HG03097 (cell line): ENCODE measurements at regions not wholly inside any gene's neighbourhood (a gene's known extent, or its start where the extent isn't known, plus 50 kb on each side); places are given as distances from the start of the nearest gene placed in this dataset.

Source experiments
- ATAC-seq: cut with Tn5 transposase; IDR thresholded peaks from one replicate; pipeline ENCODE4 v1.9.1; 2021; ENCODE audit not compliant: unreplicated experiment, low FRiP score

DNA sequence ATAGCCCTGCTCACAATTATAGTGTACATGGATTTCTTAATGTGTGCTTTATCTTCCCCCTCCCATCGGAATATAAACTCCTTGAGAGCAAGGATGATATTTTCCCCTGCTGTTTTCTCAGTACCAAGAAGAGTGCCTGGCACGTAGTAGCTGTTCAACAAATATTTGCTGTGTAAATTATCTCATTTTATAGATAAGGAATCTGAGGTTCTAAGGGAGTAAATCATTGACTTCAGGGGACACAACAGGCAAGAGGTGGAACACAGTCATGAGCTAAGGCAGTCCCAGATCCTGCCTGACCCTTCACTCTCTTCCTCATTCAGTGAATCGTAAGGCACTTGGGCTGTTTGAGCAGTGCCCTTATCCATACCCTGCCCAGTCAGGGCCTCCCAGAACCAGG, 187.3 kb upstream of the TNP1 start:
- no peak for ATAC-seq

DNA sequence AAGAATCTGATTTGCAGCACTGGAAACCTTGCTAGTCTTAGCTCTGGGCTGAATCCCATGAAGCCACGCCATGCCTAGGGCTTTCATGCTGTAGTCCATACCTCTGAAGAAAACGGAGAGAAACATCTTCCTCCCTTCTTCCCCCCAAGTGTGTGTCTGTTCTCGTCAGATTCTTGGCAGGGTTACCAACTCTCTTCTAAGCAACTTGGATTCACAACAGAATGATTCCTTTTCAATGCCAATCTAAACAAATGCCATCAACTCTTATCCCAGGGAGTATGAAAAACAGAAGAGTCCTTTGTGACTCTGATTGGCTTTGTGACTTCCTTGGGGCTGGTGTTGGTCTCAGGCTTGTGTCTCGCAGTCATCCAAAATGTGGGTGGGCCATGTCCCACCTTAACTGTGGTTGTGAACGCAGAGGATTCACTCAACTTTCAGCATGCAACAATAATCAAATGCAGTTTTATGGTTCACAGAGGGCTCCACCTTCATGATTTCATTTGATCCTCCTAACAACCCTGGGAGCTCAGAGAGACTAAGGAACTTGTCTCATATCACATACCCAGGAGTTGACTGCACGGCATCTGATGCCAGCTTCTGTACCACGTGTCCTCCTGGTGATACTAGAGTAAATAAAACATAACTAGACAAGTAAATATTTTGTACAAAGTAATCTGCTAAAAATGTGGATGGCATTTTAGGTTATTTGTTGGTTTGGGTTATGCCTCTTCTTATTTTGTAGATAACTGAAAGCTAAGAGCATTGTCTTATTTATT, 186.0 kb upstream of the TNP1 start:
- ATAC-seq, result no peak

DNA sequence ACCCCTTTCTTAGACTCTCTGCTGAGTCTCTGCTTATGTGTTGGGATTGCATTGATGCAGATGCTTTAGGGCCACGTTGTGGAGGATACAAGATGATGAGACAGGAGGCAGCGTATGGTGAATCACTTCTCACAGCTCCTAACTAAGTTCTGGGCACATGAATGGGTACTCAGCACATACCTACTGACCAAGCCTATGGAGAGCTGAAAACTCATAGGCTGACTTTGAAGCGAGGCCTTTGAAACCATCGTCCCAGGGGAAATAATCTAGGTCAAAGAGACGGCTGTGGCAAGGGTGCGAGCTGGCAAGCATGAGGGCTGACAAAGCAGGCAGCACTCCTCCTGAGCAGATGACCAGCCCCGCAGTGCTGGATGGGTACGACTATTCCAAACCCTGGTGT, 180.2 kb upstream of the TNP1 start:
- ATAC-seq, result no peak

DNA sequence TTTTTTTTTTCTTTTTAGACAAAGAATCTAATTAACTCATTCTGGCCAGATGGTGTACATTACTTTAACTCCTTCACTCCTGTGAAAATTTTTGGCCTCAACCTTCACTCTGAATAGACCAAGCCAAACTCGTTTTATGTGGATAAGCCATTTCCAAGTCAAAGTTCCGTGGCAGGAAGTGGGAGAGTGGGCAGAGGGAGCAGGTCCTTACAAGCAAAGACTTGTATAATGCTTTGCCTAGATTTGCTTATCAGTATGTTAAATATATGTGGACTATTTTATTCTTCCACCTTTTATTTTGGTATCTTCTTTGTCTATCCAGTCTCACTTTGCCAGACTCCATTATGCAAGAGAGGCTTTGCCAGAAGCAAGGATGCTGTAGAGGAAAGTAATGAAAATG, 178.1 kb upstream of the TNP1 start:
- ATAC-seq, result no peak

DNA sequence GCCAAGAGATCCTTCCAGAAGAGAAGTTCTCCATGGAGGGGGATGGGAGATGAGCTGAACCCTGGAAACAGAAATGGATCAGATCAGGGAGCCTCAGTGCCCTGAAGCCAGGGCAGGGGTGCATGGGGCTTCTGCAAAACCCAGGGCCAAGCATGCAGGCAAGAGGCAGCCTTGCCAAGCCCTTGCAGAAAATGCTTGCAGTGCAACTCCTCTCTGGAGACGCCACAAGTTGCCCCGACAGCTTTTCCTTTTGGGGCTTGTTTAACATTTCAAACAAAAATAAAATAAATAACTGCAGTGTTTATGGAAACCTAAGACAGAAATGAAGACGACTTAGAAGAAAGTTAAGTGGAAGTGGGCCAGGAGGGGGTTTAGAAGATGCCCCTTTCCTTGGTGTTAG, 177.5 kb upstream of the TNP1 start:
- no peak for ATAC-seq

DNA sequence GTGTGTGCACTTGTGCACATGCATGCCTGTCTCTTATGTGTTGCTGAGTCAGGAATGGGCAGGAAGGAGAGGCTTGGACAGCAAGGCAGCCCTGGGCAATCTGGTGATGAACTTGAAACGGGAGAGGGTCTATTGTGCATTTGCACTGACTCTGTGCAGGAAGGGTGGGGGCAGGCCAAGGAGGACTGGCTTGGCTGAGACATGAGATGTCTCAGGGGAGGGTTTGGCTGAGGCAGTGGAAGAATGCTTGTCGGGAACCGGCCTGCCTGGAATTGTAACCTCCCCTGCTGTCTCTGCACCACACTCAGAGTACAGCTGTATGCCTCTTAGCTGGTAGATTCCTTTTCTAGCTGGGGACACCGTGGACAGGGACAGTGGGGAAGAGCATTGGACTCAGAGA, 176.1 kb upstream of the TNP1 start:
- no peak for ATAC-seq

DNA sequence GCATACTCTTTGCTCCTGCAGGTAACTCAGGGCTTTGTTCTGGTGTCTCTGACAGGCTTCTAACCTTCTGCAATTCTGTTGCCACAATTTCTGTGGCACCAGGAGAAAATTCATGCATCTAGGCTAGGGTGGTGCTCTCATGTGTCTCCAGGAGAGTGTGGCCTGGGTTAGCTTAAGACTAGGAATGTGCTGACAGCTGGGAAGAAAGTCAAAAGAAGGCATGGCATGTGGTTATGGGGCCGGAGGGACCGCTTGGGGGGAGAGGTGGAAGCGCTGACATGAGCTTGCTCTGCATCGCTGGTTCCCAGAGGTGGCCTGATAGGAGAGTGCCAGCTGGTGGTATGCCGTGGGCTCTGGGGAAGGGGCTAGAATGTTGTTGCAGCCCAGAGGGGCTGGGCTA, 173.3 kb upstream of the TNP1 start:
- ATAC-seq, result no peak

DNA sequence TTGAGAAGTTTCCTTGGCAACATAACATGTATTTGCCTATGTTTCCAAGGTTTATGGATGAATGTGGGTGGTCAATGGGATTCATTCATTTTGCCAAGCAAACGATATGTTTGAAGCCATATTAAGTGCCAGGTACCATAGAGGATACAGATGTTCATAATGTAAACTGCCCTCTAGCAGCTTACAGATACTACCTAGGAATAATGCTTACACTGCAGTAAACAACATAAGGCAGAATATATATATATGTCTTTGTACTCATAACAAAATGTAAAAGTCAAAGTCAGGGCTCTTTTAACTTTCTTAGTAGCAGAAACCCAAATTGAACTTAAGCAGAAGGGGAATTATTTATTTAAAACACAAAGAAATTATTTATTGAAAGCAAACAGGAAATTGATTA, 171.6 kb upstream of the TNP1 start:
- ATAC-seq, result no peak

DNA sequence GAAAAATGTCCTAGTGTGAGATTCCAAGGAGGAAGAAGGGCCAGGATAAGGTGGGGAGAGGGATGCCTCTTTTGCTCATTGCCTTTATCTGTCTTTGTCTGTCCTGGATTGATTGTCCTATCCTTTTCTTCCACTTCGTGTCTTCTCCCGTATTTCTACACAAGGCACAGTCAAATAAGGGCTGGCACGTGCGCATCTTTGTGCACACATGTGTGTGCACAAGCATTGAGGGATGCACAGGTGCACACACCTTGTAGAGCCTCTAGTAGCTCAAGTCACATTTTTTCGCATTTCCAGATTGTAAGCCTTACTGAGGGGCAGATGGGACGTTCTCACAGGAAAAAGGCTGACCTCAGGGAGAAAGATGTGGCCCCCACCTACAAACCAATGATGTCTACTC, 170.2 kb upstream of the TNP1 start:
- no peak for ATAC-seq

DNA sequence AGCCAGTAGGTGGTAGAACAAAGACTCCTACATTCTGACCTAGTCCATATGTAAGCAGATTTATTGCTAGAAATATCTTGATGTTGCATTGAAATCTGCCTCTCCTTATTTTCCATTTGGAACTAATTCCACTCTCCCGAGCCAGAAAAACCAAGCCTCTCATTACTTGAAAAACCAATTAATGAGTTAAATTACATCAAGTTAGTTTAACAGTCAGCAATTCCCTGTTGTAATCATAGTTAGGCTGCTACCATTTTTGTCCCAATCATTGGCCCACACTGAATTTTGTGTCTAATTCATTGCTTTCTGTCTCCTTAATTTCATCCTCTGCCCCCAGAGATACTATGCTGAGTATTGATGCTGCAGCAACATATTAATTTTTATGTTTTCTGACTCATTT, 168.3 kb upstream of the TNP1 start:
- no peak for ATAC-seq

DNA sequence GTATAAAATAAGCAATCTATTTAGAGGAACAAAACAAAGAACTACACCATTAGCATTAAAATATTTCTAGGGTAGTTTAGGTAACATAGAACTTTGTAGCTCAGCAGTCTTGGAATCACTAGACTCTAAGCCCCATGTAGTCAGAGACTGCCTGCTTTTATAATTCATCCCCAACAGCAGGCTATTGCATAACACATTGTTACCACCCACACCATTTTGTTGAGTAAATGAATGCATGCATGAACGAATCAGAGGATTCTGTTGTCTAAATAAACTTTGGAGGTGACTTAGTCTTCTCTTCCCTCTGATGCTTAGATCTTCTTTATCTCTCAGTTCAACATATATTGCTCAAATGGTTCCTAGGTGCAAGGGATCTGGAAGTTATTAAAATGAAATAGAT, 167.6 kb upstream of the TNP1 start:
- ATAC-seq, result no peak

DNA sequence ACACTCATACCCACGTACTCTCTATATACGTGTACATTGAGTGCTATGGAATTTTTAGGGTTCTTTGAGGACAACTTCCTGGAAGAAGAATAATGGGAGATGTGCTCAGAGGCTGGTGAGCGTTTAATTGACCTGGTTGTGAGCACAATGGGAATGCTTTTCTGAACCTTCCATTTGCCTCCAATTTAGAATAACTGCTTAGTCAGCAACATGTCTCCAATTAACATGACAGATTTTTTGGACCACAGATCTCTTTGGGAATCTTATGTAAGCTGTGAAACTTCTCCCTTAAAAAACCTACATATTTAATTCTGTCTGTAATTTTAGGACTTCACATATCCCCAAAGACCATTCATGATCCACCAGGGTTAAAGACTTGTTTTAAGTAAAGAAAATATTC, 166.7 kb upstream of the TNP1 start:
- ATAC-seq, result no peak

DNA sequence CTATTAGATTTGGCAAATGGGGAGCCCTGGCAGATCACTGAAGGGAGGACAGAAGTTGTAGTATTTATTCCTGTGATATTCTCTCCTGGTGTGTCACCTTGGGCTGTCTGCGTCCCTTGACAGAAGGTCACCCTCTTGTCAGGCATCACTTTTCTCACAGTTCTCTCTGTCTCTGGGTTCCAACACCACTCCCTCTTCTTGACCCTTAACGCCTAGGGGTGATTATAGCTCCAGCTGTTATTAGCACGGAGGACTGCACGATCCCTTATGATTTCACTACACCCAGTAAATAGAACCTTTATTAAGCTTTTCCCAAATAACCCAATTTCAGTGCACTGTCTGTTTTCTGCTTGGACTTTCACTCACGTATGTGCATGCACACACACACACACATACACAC, 166.3 kb upstream of the TNP1 start:
- no peak for ATAC-seq

DNA sequence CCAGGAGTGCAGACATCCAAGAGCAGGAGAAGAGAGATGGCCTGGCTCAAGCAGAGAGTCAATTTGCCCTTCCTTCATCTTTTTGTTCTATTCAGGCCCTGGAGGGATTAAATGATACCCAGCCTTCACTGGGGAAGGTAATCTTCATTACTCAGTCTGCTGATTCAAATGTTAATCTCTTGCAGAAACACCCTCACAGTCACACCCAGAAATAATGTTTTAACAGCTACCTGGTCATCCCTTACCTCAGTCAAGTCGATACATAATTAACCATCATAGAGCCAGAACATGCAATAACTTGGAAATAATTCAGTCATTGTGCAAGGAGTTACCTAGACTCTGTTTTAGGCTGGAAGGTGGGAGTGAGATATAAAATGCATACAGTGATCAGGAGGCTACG, 163.7 kb upstream of the TNP1 start:
- ATAC-seq, result no peak

DNA sequence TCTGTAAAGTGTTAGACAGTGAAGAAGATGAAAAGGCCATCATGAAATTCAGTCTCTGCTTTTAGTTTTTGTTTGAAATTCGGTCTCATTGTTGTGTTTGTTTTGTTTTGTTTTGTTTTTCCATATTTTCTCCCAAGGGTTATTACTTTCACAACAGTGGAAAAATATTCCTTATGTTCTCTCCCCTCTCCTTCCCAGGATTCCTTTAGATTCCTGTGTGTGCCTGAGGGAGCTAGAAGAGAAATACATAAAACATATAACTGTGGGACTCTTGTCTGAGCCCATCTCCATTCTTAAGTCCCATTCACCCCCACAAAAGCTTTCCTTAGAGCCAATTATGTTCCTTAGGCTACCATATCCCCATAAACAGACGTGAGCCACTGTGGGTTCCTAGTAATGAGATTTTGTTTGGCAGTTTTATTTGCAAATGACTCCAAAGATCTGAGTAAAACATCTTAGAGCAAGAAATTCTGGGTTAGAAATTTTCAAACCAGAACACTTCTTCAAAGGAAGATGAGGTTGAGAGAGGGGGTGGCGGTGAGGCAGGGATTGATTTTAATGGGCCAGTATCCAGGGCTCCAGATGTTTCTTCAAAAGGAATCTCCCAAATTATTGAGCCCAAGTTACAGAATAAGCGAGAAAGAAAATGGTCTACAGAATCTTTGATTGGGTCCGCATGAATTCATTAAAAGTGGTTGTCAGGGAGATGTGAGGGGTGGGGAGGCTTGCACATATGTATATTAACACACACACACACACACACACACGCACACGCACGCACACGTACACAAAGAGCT, 157.8 kb upstream of the TNP1 start:
- no peak for ATAC-seq

DNA sequence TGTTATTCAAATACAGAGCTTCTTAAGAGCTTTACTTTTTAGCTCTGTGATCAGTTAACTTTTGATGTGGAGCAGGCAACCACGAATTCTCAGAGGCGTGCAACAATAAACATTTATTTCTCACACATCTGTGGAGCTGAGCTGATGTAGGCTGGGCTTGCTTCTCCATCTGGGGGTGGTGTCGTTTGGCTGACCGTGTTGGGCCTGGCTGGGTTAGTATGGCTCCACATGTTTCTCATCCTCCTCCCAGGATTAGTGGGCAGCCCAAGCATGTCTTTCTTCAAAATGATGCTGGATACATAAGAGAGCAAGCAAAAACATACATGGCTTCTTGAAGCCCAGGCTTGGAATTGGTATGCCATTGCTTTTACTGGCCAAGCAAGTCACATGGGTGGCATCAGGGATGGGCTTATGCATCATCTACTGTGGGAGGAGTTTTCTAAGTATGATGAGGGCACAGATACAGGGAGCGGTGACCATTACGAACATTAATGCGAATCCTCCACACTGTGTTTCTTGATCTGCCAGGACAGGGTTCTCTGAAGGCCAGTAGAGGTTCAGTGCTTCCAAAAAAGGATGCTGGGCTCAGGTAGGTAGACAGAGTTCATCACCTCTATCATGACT, 157.0 kb upstream of the TNP1 start:
- no peak for ATAC-seq

DNA sequence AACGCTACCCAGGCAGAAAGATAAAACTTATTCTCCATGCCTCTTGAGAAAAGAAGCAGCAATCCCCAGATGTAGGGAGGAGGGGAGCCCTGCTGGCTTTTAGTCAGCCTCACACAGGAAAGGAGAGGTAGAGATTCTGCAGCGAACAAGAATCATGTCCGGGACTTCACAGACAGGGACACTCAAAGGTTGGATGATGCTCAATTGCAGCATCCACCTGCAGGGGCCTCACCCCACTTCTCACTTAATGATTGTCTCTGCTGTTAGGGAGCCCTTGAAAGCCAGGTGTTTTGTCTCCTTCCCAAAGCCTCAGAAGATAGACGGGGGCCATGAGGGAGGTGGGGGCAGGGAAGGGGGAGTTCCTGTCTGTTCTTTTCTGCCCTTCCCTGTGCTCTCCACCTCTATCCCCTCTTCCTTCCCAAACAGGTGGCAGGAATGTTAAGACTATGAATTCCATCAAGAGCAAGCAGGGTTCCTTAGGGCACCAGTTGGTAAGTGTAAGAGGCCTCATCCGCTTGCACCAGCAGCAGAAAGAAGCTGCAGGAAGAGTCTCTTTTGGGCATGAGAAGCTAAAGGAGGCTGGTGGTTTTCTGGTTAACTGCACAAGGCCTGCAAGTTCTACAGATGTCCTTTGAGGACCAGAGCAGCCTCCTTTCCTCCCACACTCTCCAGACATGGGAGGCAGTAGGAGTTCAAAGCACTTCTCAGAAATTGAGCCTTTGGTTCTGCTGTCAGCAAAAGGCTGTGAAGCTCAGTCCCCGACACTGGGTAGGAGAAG, 154.7 kb upstream of the TNP1 start:
- no peak for ATAC-seq

DNA sequence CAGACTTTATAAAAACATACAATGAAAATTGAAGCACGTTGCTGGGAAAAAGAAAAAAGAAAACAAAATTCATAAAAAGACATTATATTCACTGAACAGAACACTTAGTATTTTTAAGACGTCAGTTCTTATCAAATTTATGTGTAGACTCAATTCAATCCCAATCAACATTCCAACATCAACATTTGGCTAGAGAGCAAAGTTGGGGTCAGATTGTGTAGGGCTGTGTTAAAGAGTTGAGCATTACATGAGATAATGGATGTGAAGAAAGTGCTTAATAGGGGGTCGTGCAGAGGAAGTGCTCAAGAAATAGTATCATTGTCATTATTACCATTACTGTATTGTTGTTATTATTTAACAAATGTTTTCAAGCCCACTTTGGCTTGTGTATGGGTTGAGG, 154.1 kb upstream of the TNP1 start:
- no peak for ATAC-seq

DNA sequence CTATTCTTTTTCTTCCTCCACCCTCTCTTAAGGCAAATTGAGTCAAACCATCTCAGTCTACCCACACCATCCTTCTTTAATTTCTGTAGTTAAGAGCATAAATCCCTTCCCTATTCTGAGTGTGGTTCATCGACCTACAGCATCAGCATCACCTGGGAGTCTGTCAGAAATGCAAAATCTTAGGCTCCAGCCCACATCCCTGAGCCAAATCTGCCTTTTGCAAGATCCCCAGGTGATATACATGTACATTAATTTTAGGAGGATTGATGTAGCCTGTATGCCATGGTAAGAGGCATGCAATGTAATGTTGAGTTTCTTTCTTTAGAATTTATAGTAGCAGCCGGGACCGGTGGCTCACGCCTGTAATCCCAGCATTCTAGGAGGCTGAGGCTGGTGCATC, 151.7 kb upstream of the TNP1 start:
- no peak for ATAC-seq

DNA sequence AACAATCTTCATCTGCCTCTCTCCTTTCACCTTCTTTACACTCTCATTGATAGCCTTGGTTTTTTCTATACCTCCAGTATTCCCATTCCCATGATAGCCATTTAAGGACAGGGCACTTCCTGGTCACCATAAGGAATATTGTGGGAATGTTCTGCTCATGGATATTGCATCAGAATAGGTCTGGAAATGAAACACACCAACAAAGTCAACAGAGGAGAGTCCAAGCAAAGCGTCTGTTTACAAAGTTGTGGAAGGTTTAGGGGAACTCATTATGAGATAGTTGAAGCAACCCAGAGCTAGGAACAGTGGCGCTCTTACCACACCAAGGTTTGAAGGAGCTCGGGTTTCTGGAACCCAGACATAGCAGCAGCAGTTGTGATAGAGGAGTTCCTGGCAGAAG, 150.3 kb upstream of the TNP1 start:
- ATAC-seq, result no peak

DNA sequence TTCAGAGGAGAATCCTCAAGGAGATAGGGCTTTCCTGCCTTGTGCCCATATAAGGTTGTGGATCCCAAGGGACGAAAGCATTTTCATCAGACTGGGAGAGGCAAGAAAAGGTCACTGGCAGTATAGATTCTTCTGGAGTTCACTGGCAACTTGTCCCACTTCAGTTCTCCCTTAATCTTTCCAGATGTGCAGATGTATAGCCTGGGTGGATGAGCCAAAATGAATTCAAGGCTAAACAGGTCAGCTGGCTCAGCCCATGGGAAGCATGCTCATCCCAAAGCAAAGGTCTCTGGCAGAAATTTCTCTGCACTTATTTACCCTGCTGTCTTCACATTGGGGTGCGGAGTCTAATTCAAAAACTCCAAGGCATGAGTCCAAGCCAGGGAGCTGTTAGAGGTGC, 148.9 kb upstream of the TNP1 start:
- ATAC-seq, result no peak
